SK-N-DZ (cell line): ENCODE measurements at regions not wholly inside any gene's neighbourhood (a gene's known extent, or its start where the extent isn't known, plus 50 kb on each side); places are given as distances from the start of the nearest gene placed in this dataset.
"Not testable (repeated sequence)": the region's sequence is repeated elsewhere in the genome, so short reads cannot be mapped to it uniquely, and the experiment has no call there.

Experiments
- DNase-seq: peaks from one replicate; pipeline ENCODE4 v3.0.0-alpha.2; 2015; ENCODE audit warnings: low spot score

- DNase-seq: no peak
These were observed 314.1 kb downstream of the SV2B start for GRCh38 chr15:91414124-91414523.

- not testable (repeated sequence) for DNase-seq
These were observed 315.2 kb downstream of the SV2B start for GRCh38 chr15:91415258-91415657.

GRCh38 chr15:91420689-91421088 is 320.6 kb downstream of the SV2B start:
- no peak for DNase-seq

- no peak for DNase-seq
These were observed 322.7 kb downstream of the SV2B start for GRCh38 chr15:91422797-91423196.

- no peak for DNase-seq
These were observed 323.9 kb downstream of the SV2B start for GRCh38 chr15:91424001-91424400.

GRCh38 chr15:91426412-91426811 is 326.4 kb downstream of the SV2B start:
- DNase-seq: no peak

- DNase-seq: no peak
These were observed 329.9 kb downstream of the SV2B start for GRCh38 chr15:91429973-91430372.

- DNase-seq: no peak
These were observed 331.1 kb downstream of the SV2B start for GRCh38 chr15:91431041-91431715.

- DNase-seq: no peak
These were observed 335.1 kb downstream of the SV2B start for GRCh38 chr15:91435113-91435512.

- DNase-seq: no peak
These were observed 344.6 kb downstream of the SV2B start for GRCh38 chr15:91444656-91445055.

GRCh38 chr15:91445695-91446228 is 345.7 kb downstream of the SV2B start:
- DNase-seq: no peak

- no peak for DNase-seq
These were observed 348.1 kb downstream of the SV2B start for GRCh38 chr15:91447991-91448644.

GRCh38 chr15:91453376-91453775 is 353.3 kb downstream of the SV2B start:
- DNase-seq: not testable (repeated sequence)

GRCh38 chr15:91456251-91456718 is 356.2 kb downstream of the SV2B start:
- no peak for DNase-seq

GRCh38 chr15:91456921-91457320 is 356.9 kb downstream of the SV2B start:
- no peak for DNase-seq

- DNase-seq: no peak
These were observed 361.3 kb downstream of the SV2B start for GRCh38 chr15:91461377-91461776.

- DNase-seq: no peak
These were observed 365.0 kb downstream of the SV2B start for GRCh38 chr15:91465086-91465485.

- no peak for DNase-seq
These were observed 365.6 kb downstream of the SV2B start for GRCh38 chr15:91465696-91466095.

GRCh38 chr15:91468871-91469580 is 369.0 kb downstream of the SV2B start:
- no peak for DNase-seq

GRCh38 chr15:91469632-91470567 is 369.8 kb downstream of the SV2B start:
- DNase-seq: no peak

GRCh38 chr15:91471468-91471867 is 371.4 kb downstream of the SV2B start:
- no peak for DNase-seq
